Natural killer cell (primary cell): ENCODE measurements at regions not wholly inside any gene's neighbourhood (a gene's known extent, or its start where the extent isn't known, plus 50 kb on each side); places are given as distances from the start of the nearest gene placed in this dataset.
"Not testable (repeated sequence)": the region's sequence is repeated elsewhere in the genome, so short reads cannot be mapped to it uniquely, and the experiment has no call there.

Experiments used
- ATAC-seq, 3 donors: fragments of 150-1000 bp in 2 of 3; fragments of 200-7000 bp in 1 of 3; cut with Tn5 transposase; 1 replicate in 1 of 3; 2 replicates in 2 of 3; pipeline ENCODE4 v1.10.0; 2021; ENCODE audit warnings: mild to moderate bottlenecking in 2 of 3, moderate library complexity in 2 of 3
- DNase-seq, 2 donors: peaks; one replicate each; pipeline versions ENCODE4 v3.0.0 to v3.0.0-alpha.2; 2013 to 2021; ENCODE audit warnings: mixed read lengths in 1 of 2
- H3K27ac ChIP-seq: one replicate; pipeline ENCODE4 v1.5.1; 2013; ENCODE audit warnings: mild to moderate bottlenecking, low read length
- H3K27me3 ChIP-seq: one replicate; pipeline ENCODE4 v1.6.1; 2013; ENCODE audit warnings: low read length; ENCODE audit not compliant: control insufficient read depth, insufficient read depth
- H3K36me3 ChIP-seq: one replicate; pipeline ENCODE4 v1.6.1; 2013; ENCODE audit warnings: low read length; ENCODE audit not compliant: control insufficient read depth, insufficient read depth
- H3K4me1 ChIP-seq: one replicate; pipeline ENCODE4 v1.6.1; 2013; ENCODE audit warnings: low read length; ENCODE audit not compliant: control insufficient read depth, insufficient read depth
- H3K4me3 ChIP-seq: one replicate; pipeline ENCODE4 v1.5.1; 2013; ENCODE audit warnings: low read length
- H3K9me3 ChIP-seq: one replicate; pipeline ENCODE4 v1.6.1; 2013; ENCODE audit warnings: low read length; ENCODE audit not compliant: control insufficient read depth, insufficient read depth
- H3K27ac Mint-ChIP-seq, 2 donors: one replicate each; pipeline ENCODE4 v1.8.0; 2022; ENCODE audit warnings: mild to moderate bottlenecking in 2 of 2, mixed read lengths in 2 of 2, moderate library complexity in 1 of 2
- H3K27me3 Mint-ChIP-seq, 2 donors: one replicate each; pipeline ENCODE4 v1.8.0; 2022; ENCODE audit warnings: low read depth in 2 of 2, mixed read lengths in 2 of 2
- H3K36me3 Mint-ChIP-seq: one replicate; pipeline ENCODE4 v1.8.0; 2022; ENCODE audit warnings: mixed read lengths
- H3K4me1 Mint-ChIP-seq, 2 donors: one replicate each; pipeline ENCODE4 v1.8.0; 2022; ENCODE audit warnings: mixed read lengths in 2 of 2
- H3K4me3 Mint-ChIP-seq: one replicate; pipeline ENCODE4 v1.8.0; 2022; ENCODE audit warnings: mild to moderate bottlenecking, moderate library complexity, mixed read lengths
- H3K9me3 Mint-ChIP-seq, 2 donors: one replicate each; pipeline ENCODE4 v1.8.0; 2022; ENCODE audit warnings: mixed read lengths in 2 of 2
- WGBS: methylation state at CpG from one replicate; pipeline ENCODE4 v1.1.7; 2013; ENCODE audit warnings: missing lambda C conversion rate; ENCODE audit not compliant: insufficient coverage; 5-methylcytosine and 5-hydroxymethylcytosine counted together
- intact Hi-C: fragments of 100-400 bp; cut with micrococcal nuclease; formaldehyde crosslinking; loops from one replicate; pipeline ENCODE4 v1.14.2; 2022
- TF ChIP-seq, protein P1 (sequence below): fragments of 200-600 bp; IDR thresholded peaks from one replicate; pipeline ENCODE4 v1.8.0; 2022; ENCODE audit warnings: antibody characterized with exemption

DNA sequence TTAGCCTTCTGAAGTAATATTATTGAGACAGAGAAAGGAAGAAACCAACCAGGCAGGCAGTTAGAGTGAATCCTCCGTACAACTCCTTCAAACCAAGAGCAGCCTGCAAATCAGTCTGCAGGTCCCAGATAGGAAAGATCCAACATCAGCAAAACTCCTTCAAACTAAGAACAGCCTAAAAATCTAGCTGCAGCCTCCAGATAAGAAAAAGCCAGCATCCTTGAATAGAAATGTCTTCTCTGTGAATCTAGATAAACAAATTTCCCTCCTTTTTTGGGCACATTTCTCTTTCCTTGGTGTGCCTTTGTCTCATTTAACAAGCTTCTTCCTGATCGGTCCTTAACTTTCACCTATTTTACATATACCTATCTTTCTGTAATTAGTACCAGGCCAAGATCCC is 1004.6 kb upstream of the TMEFF2 start:
- H3K4me1 ChIP-seq: no peaks in the 10 kb centered on the region
- no peak for ATAC-seq
- H3K27me3 Mint-ChIP-seq: no peaks in the 10 kb centered on the region
- H3K27ac ChIP-seq: no peak overlapping the region
- no peaks in the 10 kb centered on the region for H3K9me3 ChIP-seq
- H3K27ac Mint-ChIP-seq: no peak overlapping the region
- TF ChIP-seq, protein P1, sequence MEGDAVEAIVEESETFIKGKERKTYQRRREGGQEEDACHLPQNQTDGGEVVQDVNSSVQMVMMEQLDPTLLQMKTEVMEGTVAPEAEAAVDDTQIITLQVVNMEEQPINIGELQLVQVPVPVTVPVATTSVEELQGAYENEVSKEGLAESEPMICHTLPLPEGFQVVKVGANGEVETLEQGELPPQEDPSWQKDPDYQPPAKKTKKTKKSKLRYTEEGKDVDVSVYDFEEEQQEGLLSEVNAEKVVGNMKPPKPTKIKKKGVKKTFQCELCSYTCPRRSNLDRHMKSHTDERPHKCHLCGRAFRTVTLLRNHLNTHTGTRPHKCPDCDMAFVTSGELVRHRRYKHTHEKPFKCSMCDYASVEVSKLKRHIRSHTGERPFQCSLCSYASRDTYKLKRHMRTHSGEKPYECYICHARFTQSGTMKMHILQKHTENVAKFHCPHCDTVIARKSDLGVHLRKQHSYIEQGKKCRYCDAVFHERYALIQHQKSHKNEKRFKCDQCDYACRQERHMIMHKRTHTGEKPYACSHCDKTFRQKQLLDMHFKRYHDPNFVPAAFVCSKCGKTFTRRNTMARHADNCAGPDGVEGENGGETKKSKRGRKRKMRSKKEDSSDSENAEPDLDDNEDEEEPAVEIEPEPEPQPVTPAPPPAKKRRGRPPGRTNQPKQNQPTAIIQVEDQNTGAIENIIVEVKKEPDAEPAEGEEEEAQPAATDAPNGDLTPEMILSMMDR: no peak
- peaks cover 6 to 22% of the 10 kb centered on the region in 2 donors for H3K9me3 Mint-ChIP-seq
- DNase-seq: no peak
- H3K4me3 ChIP-seq: no peak overlapping the region
- H3K27me3 ChIP-seq: no peaks in the 10 kb centered on the region
- intact Hi-C loops: no loop called here
- no peaks in the 10 kb centered on the region for H3K36me3 Mint-ChIP-seq
- H3K4me1 Mint-ChIP-seq: no peaks in the 10 kb centered on the region
- H3K36me3 ChIP-seq: no peaks in the 10 kb centered on the region
- no peak overlapping the region for H3K4me3 Mint-ChIP-seq
- WGBS: 90% methylated on average over 2 of the region's 2 CpGs

- TF ChIP-seq, protein P1: no peak
- Histone ChIP-seq H3K36me3 (no peaks in the 10 kb centered on the region), H3K9me3 (no peaks in the 10 kb centered on the region), H3K4me1 (no peaks in the 10 kb centered on the region), H3K4me3 (no peak overlapping the region), H3K27ac (no peak overlapping the region), H3K27me3 (no peaks in the 10 kb centered on the region)
- intact Hi-C loops: no loop called here
- no peaks in the 10 kb centered on the region for H3K36me3 Mint-ChIP-seq
- no peak overlapping the region for H3K27ac Mint-ChIP-seq
- no peak for ATAC-seq
- H3K27me3 Mint-ChIP-seq: no peaks in the 10 kb centered on the region
- H3K9me3 Mint-ChIP-seq: peaks cover 2 to 3% of the 10 kb centered on the region in 2 donors
- peak overlapping the region; percentile 25 for H3K4me3 Mint-ChIP-seq
- H3K4me1 Mint-ChIP-seq: no peaks in the 10 kb centered on the region
- no peak for DNase-seq
- WGBS: 20% methylated on average over 1 of the region's 2 CpGs
Measured at GRCh38 chr2:193187816-193188215, 993.1 kb upstream of the TMEFF2 start.

- H3K4me3 ChIP-seq, H3K36me3 Mint-ChIP-seq, H3K36me3 ChIP-seq, H3K4me1 ChIP-seq, H3K9me3 Mint-ChIP-seq, intact Hi-C loops, H3K9me3 ChIP-seq, H3K27me3 ChIP-seq, ATAC-seq, DNase-seq, H3K27me3 Mint-ChIP-seq, H3K4me3 Mint-ChIP-seq, H3K27ac Mint-ChIP-seq, H3K27ac ChIP-seq, H3K4me1 Mint-ChIP-seq: not testable (repeated sequence)
- WGBS: 75% methylated on average over 4 of the region's 17 CpGs
Measured at GRCh38 chr2:193170981-193171380, 976.2 kb upstream of the TMEFF2 start.

GRCh38 chr2:193156480-193156879 is 961.7 kb upstream of the TMEFF2 start:
- H3K4me1 ChIP-seq: no peaks in the 10 kb centered on the region
- 47% methylated on average over 1 of the region's 1 CpG for WGBS
- no peak overlapping the region for H3K4me3 ChIP-seq
- Mint-ChIP-seq H3K4me3 (no peak overlapping the region), H3K4me1 (no peaks in the 10 kb centered on the region), H3K9me3 (peaks cover 14 to 31% of the 10 kb centered on the region in 2 donors), H3K27me3 (no peaks in the 10 kb centered on the region), H3K27ac (no peak overlapping the region), H3K36me3 (no peaks in the 10 kb centered on the region)
- TF ChIP-seq, protein P1: no peak
- H3K9me3 ChIP-seq: no peaks in the 10 kb centered on the region
- intact Hi-C loops: no loop called here
- DNase-seq (no peak), ATAC-seq (no peak)
- no peaks in the 10 kb centered on the region for H3K36me3 ChIP-seq
- H3K27me3 ChIP-seq: no peaks in the 10 kb centered on the region
- H3K27ac ChIP-seq: no peak overlapping the region
